ENCODE measurements at regions not wholly inside any gene's neighbourhood (a gene's known extent, or its start where the extent isn't known, plus 50 kb on each side); places are given as distances from the start of the nearest gene placed in this dataset.

DNA sequence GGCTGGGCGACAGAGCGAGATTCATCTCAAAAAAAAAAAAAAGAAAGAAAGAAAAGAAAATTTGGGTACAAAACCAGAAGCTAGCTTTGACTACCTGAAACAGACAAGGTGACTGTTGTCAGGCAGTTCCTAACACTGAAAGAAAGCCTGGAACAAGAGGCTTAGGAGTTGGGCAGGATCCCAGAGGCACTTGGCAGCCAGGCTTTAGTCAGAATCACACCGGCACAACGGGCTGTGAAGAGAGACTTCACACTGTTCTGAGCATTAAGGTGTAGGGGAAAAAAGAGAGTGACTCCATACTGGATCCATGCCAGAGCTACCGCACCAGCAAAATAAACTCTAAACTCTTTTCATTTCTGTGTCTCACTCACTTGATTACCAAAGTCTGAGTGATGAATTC, 130.8 kb downstream of the ZNF467 start:
- WGBS, 2 donors, result 32% methylated on average over 4 to 5 of the region's 5 CpGs
- Histone ChIP-seq H3K27me3 (peaks cover 0 to 7% (median 0%) of the 10 kb centered on the region in 4 donors), H3K27ac (no peak overlapping the region), H3K36me3 (no peaks in the 10 kb centered on the region), H3K4me3 (no peak overlapping the region), H3K4me1 (peaks cover 0 to 22% (median 0%) of the 10 kb centered on the region in 3 donors), H3K9me3 (no peaks in the 10 kb centered on the region)
- TF ChIP-seq, protein P1, sequence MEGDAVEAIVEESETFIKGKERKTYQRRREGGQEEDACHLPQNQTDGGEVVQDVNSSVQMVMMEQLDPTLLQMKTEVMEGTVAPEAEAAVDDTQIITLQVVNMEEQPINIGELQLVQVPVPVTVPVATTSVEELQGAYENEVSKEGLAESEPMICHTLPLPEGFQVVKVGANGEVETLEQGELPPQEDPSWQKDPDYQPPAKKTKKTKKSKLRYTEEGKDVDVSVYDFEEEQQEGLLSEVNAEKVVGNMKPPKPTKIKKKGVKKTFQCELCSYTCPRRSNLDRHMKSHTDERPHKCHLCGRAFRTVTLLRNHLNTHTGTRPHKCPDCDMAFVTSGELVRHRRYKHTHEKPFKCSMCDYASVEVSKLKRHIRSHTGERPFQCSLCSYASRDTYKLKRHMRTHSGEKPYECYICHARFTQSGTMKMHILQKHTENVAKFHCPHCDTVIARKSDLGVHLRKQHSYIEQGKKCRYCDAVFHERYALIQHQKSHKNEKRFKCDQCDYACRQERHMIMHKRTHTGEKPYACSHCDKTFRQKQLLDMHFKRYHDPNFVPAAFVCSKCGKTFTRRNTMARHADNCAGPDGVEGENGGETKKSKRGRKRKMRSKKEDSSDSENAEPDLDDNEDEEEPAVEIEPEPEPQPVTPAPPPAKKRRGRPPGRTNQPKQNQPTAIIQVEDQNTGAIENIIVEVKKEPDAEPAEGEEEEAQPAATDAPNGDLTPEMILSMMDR (IDR thresholded peaks at IDR 0.05), result no peak
- no peak for TF ChIP-seq POLR2A (IDR thresholded peaks at IDR 0.05)
- DNase-seq, result no peak
- intact Hi-C loops (cut with DNase I), result no loop called here

DNA sequence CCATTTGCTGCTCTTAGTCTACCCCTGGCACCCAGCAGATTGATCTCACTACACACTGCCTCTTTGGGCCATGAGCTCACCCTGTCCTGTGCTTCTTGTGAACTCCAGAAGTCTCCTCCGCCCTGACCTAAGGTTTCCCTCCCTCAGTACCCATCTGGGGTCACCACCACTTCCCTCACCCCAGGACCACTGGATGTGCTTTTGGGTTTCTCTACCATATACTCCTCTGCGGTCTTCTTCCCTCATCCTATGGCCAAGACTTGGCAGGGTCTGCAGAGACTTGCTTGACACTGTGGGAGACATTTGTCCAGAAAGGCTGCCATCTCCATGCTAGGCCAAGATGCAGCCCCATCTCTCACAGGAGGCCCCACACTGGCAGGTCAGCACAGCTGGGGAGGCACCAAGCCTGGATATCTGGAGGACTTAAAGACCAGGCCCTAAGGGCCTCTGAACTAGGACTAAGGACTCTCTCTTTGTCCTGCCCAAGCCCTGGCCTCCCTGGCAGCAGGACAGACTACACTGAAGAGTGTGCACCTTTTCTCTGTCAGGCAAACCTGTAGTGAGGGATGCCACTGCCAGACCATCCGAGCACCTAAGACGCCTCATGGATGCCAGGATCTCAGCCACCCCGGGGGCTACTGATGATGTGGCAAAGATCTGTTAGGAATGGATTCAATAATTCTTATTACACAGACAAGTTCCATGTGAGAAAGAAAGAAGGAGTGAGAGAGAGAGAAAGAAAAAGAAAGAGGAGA, 134.6 kb downstream of the ZNF467 start:
- no peak for DNase-seq
- WGBS, 2 donors, result 72 to 86% methylated on average over 4 to 5 of the region's 5 CpGs
- no peak overlapping the region for H3K4me3 ChIP-seq
- H3K27me3 ChIP-seq, result peaks cover 0 to 38% (median 0%) of the 10 kb centered on the region in 4 donors
- no peaks in the 10 kb centered on the region for H3K36me3 ChIP-seq
- intact Hi-C loops (cut with DNase I), result no loop called here
- no peaks in the 10 kb centered on the region for H3K9me3 ChIP-seq
- H3K4me1 ChIP-seq, result peaks cover 0 to 13% (median 0%) of the 10 kb centered on the region in 3 donors
- TF ChIP-seq POLR2A (IDR thresholded peaks at IDR 0.05), result no peak
- TF ChIP-seq, protein P1 (IDR thresholded peaks at IDR 0.05), result no peak
- H3K27ac ChIP-seq, result no peak overlapping the region

DNA sequence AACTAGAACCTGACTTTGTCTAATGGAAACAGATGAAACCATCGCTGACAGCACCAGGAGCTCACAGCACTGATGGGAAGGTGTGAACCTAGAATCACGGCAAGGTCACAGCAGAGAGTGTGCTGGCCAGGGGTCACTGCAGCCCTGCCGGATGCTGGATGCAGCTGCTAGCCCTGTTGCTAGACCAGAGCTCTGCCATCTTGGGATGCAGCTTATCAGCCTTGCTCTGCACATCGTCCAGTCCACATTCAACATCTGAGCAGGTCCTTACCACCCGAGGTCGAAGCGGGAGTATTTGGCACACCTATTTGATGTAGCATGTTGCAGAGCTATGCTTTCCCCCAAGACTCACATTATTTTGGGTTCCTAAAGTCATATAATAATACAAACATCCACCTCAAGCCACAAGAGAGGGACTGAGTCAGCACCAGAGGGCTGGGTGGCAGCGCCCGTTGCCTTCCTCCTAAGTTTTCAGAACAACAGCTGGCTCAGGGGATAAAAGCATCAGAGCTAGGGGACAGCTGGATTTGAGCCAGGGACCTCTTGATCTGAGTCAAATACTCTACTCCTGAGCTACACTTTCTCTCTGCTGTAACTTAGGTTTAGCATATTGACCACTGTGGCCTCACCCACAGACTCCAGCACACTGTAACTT, 135.3 kb downstream of the ZNF467 start:
- no peak for TF ChIP-seq POLR2A (IDR thresholded peaks at IDR 0.05)
- TF ChIP-seq, protein P1 (IDR thresholded peaks at IDR 0.05), result no peak
- Histone ChIP-seq H3K27me3 (peaks cover 0 to 45% (median 0%) of the 10 kb centered on the region in 4 donors), H3K27ac (no peak overlapping the region), H3K9me3 (no peaks in the 10 kb centered on the region), H3K36me3 (no peaks in the 10 kb centered on the region), H3K4me1 (peaks cover 0 to 13% (median 0%) of the 10 kb centered on the region in 3 donors), H3K4me3 (no peak overlapping the region)
- DNase-seq, result no peak
- intact Hi-C loops (cut with DNase I), result no loop called here
- whole genome bisulfite sequencing, 2 donors, result 70 to 98% methylated on average over 2 to 6 of the region's 9 CpGs

DNA sequence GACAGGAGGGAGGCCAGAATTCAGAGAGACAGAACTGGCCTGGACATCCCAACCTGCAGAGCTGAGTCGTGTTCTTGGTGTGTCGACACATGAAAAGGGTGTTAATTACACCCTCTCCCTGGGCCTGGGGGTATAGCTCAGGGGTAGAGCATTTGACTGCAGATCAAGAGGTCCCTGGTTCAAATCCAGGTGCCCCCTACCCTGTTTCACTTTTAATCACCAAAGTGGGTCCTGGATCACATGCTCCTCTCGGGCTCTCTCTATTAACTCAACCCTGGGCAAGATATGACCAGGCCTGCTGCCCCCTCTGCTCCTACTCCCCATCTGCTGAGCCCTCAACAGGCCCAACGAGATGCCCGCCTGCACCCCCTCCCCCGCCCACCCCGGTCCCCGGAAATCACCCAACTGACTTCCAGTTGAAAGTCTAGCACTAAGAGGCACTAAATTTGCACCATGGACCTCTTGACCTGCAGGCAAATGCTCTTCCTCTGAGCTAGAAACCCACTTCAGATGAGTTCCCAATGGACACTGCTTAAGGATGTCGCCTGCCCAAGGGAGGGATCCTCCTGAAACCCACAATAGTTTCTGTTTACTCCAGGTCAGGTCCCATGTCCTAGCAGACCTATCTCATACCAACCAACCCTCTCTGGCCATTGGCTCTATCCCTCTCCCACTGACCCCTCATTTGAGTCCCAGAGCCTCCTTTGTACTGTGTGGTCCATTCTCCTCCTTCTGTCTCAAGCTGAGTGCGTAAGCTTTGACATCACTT, 137.6 kb downstream of the ZNF467 start:
- no peaks in the 10 kb centered on the region for H3K9me3 ChIP-seq
- peaks cover 0 to 60% (median 0%) of the 10 kb centered on the region in 4 donors for H3K27me3 ChIP-seq
- 65 to 66% methylated on average over 3 to 5 of the region's 10 CpGs for WGBS, 2 donors
- no peak for DNase-seq
- TF ChIP-seq POLR2A (IDR thresholded peaks at IDR 0.05), result no peak
- TF ChIP-seq, protein P1 (IDR thresholded peaks at IDR 0.05), result no peak
- H3K4me3 ChIP-seq, result no peak overlapping the region
- no peaks in the 10 kb centered on the region for H3K36me3 ChIP-seq
- intact Hi-C loops (cut with DNase I), result no loop called here
- no peaks in the 10 kb centered on the region for H3K4me1 ChIP-seq
- H3K27ac ChIP-seq, result no peak overlapping the region
